ENCODE measurements at regions not wholly inside any gene's neighbourhood (a gene's known extent, or its start where the extent isn't known, plus 50 kb on each side); places are given as distances from the start of the nearest gene placed in this dataset.

DNA sequence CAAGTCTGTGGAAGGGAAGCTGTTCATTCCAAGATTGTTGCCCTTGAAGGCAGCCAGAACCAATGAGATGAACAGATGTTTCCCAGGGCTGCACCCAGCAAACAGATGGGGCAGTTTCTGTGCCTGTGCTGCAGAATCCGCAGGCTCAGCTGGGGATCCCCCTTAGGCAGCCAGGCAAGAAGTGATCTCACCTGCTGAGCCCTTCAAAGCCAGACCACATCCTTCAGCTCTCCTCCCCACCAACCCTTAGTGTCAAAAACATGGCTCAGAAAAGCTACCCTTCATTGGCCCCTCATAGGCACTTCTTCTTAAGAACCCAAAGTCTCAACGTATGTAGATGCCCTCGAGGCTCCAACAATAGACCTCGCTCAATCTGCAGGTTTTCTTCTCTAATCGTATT lies 626.7 kb downstream of the CCDC171 start:
- no peak overlapping the region for H3K4me3 ChIP-seq (replicated peaks; ENCODE audit: low read depth, low read length)
- DNase-seq (ENCODE audit: extremely low read depth, low read depth): no peak

DNA sequence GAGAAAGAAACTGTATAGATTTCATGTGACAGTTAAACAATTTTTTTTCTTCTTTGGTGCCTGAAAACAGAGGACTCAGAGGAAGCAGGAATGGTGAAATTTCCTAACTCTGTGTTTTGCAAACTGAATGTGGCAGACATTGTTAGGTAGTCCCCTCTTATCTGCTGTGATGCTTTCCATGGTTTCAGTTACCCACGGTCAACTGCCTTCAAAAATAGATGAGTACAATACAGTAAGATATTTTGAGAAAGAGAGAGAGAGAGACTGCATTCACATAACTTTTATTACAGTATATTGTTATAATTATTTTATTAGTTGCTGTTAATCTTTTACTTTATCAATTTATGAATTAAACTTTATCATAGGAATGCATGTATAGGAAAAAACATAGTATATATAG lies 627.2 kb downstream of the CCDC171 start:
- no peak for DNase-seq (ENCODE audit: extremely low read depth, low read depth)
- no peak overlapping the region for H3K4me3 ChIP-seq (replicated peaks; ENCODE audit: low read depth, low read length)
- TF ChIP-seq, protein P1, sequence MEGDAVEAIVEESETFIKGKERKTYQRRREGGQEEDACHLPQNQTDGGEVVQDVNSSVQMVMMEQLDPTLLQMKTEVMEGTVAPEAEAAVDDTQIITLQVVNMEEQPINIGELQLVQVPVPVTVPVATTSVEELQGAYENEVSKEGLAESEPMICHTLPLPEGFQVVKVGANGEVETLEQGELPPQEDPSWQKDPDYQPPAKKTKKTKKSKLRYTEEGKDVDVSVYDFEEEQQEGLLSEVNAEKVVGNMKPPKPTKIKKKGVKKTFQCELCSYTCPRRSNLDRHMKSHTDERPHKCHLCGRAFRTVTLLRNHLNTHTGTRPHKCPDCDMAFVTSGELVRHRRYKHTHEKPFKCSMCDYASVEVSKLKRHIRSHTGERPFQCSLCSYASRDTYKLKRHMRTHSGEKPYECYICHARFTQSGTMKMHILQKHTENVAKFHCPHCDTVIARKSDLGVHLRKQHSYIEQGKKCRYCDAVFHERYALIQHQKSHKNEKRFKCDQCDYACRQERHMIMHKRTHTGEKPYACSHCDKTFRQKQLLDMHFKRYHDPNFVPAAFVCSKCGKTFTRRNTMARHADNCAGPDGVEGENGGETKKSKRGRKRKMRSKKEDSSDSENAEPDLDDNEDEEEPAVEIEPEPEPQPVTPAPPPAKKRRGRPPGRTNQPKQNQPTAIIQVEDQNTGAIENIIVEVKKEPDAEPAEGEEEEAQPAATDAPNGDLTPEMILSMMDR (IDR thresholded peaks at IDR 0.05; ENCODE audit: low read depth, low read length, missing control alignments): no peak

More for the DNA sequence above, 626.7 kb downstream of the CCDC171 start:
- TF ChIP-seq, protein P1 (IDR thresholded peaks at IDR 0.05; ENCODE audit: low read depth, low read length, missing control alignments): no peak

- H3K4me3 ChIP-seq (replicated peaks; ENCODE audit: low read depth, low read length): no peak overlapping the region
- DNase-seq (ENCODE audit: extremely low read depth, low read depth): no peak
Observed at GRCh38 chr9:16180546-16180945, 627.7 kb downstream of the CCDC171 start.

GRCh38 chr9:16181539-16181938 lies 628.7 kb downstream of the CCDC171 start:
- TF ChIP-seq, protein P1 (IDR thresholded peaks at IDR 0.05; ENCODE audit: low read depth, low read length, missing control alignments): no peak
- no peak overlapping the region for H3K4me3 ChIP-seq (replicated peaks; ENCODE audit: low read depth, low read length)
- DNase-seq (ENCODE audit: extremely low read depth, low read depth): no peak

More at GRCh38 chr9:16180546-16180945, 627.7 kb downstream of the CCDC171 start:
- TF ChIP-seq, protein P1 (IDR thresholded peaks at IDR 0.05; ENCODE audit: low read depth, low read length, missing control alignments): no peak

- TF ChIP-seq, protein P1 (IDR thresholded peaks at IDR 0.05; ENCODE audit: low read depth, low read length, missing control alignments): no peak
- H3K4me3 ChIP-seq (replicated peaks; ENCODE audit: low read depth, low read length): no peak overlapping the region
- DNase-seq (ENCODE audit: extremely low read depth, low read depth): no peak
Observed at GRCh38 chr9:16182784-16183183, 629.9 kb downstream of the CCDC171 start.

GRCh38 chr9:16184964-16185646 lies 632.3 kb downstream of the CCDC171 start:
- TF ChIP-seq, protein P1 (IDR thresholded peaks at IDR 0.05; ENCODE audit: low read depth, low read length, missing control alignments): no peak
- H3K4me3 ChIP-seq (replicated peaks; ENCODE audit: low read depth, low read length): no peak overlapping the region
- DNase-seq (ENCODE audit: extremely low read depth, low read depth): no peak

DNA sequence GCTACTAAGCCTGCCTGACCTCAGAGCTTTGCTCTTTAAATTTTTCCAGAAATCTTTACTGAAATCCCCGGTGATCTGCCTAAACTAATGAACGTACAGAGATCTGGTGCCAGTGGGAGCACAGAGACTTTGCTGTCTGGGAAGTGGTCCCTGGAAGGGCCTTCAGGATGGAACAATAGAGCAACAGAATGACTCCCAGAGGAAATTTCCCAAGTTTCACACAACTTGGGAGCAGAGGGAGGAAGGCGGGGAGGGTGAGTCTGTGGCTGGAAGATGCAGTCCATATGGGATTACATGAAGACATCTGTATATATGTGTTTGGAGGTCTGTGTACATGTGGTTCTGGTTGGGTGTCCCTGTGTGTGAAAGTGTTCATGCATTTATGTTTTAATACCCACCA lies 638.3 kb downstream of the CCDC171 start:
- TF ChIP-seq, protein P1 (IDR thresholded peaks at IDR 0.05; ENCODE audit: low read depth, low read length, missing control alignments): no peak
- no peak overlapping the region for H3K4me3 ChIP-seq (replicated peaks; ENCODE audit: low read depth, low read length)
- no peak for DNase-seq (ENCODE audit: extremely low read depth, low read depth)
